ENCODE measurements at regions not wholly inside any gene's neighbourhood (a gene's known extent, or its start where the extent isn't known, plus 50 kb on each side); places are given as distances from the start of the nearest gene placed in this dataset.

DNA sequence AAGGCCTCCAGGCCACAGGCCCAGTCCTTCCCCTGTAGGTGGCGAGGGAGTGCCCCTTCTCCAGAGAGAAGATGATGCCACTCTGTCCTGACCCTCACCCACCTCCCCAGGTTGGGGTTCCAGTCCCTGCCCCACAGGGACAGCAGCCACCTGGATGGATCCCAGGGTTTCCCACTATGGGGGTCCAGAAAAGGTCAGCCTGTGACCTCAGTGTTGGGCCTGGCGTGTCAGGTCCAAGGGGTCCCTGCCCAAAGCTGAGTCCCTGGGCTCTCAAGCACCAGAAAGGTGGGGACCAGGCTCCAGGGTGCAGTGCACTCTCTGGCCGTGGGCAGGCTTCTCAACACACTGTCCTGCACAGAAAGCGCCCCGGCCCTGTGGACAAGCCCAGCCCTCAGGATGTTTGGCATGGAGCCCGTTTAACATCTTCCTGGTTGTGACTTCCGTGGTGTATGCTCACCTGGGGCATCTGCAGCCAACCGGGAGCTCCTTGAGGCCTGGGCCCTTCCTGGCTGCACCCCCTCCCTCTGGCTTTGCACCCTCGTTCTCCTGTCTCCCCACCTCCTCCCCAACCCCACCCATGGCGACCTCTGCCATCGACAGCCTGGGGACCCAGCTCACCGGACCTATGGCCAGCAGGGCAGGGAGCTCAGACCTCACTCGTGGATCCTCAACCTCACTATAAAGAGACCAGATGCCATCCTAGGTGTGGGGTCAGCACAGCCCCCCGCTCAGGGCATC lies 58.3 kb upstream of the PPP2R2D start:
- no peak for DNase-seq (ENCODE audit: low read depth in 1 of 2, low spot score in 1 of 2)

GRCh38 chr10:131843089-131843595 lies 57.7 kb upstream of the PPP2R2D start:
- DNase-seq (ENCODE audit: low read depth in 1 of 2, low spot score in 1 of 2): no peak

DNA sequence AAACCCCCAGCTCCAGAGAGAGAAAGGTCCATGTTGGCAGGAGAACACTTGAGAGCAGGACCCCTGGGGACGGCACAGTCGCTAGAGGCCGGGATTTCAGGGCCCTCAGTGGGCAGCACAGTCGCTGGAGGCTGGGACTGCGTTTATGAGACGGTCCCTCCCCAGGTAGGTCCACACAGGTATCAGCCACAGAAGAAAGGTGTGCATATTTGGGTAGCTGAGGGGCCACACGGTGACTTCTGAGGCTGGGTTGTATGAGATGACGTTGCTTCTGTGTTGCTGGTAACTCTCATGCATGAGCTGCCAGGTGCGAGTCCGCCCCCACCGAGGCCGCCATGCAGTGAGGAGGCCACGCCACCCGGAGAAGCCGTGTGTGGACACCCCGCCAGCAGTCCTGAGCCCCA lies 56.9 kb upstream of the PPP2R2D start:
- DNase-seq (ENCODE audit: low read depth in 1 of 2, low spot score in 1 of 2): no peak

DNA sequence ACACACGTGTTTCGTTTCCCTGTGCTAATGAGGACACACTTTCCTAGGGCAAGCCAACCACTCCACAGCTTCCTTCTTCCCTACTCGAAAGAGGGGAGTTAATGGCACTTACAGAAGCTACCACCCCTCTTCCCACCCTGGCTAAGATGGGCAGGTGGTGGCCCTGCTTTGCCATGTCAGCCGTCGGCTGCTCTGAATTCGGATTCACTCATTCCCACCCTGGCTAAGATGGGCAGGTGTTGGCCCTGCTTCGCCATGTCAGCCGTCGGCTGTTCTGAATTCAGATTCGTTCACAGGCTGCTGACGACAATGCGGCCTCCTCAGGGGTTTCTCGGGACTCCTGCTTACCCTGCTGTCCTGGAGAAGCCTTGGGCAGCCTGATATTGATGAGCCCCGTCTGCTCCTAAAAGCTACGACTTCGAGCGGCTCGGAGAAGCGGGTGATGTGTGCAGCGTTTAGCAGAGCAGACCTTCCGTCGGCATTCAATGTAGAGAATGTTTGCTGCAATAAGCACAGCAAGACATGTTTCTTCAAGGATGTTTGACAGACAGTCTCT lies 56.2 kb upstream of the PPP2R2D start:
- no peak for DNase-seq (ENCODE audit: low read depth in 1 of 2, low spot score in 1 of 2)

DNA sequence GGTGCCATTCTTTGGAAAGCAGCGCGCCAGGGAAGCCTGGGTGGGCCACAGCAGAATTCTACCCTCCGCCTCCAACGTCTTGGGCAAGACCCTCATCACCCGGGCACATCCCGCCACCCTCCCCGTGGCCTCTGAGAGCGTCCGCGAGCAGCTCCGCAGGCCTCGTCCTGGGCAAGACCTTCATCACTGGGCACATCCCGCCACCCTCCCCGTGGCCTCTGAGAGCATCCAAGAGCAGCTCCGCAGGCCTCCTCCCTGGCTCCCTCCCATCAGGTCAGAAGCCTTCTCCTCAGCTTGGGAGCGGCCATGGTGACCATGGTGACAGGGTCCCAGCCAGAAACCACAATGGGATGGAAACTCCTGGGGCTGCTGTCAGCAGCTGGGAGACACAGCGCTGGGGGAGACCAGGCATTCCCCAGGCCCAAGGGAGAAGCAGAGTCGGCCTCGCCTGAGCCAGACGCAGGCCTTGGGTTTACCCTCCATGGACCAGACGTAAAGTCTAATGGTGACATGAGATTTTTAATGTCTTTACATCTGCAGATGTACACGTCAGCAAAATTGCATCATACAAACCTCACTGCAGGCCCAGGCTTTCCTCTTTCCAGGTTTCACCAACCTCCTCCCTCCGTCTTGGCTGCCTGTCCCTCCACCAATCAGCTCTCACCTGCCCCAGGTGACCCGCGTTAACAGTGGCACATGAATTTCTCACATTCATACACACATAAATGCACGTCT lies 55.1 kb upstream of the PPP2R2D start:
- no peak for DNase-seq (ENCODE audit: low read depth in 1 of 2, low spot score in 1 of 2)

GRCh38 chr10:131846240-131847101 lies 54.3 kb upstream of the PPP2R2D start:
- no peak for DNase-seq (ENCODE audit: low read depth in 1 of 2, low spot score in 1 of 2)

DNA sequence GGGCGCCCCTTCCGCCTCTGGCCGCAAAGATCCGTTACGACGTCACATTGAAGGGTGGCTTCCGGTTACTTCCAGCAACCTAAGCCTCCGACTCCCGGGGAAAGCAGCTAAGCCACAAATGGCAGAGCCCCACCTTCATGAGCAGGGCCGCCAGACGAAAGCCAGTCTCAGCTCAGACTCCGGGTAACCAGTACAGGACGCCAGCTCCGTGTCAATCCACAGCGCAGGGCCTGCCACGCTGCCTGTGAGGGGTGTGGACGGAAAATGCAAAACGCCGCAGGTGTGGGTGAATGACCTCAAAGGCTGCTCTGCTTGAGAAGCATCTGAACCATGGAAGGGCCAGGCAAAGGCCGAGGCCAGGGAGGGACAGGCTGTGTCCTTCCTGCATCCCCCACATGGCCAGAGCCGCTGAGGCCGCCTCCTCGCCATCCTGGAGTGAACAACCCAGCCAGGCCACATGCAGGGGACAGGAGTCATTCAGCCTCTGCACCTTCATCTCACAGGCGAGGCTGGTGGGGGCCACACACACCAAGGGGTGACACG lies 53.5 kb upstream of the PPP2R2D start:
- no peak for DNase-seq (ENCODE audit: low read depth in 1 of 2, low spot score in 1 of 2)

GRCh38 chr10:131848296-131848695 lies 52.5 kb upstream of the PPP2R2D start:
- DNase-seq (ENCODE audit: low read depth in 1 of 2, low spot score in 1 of 2): no peak

DNA sequence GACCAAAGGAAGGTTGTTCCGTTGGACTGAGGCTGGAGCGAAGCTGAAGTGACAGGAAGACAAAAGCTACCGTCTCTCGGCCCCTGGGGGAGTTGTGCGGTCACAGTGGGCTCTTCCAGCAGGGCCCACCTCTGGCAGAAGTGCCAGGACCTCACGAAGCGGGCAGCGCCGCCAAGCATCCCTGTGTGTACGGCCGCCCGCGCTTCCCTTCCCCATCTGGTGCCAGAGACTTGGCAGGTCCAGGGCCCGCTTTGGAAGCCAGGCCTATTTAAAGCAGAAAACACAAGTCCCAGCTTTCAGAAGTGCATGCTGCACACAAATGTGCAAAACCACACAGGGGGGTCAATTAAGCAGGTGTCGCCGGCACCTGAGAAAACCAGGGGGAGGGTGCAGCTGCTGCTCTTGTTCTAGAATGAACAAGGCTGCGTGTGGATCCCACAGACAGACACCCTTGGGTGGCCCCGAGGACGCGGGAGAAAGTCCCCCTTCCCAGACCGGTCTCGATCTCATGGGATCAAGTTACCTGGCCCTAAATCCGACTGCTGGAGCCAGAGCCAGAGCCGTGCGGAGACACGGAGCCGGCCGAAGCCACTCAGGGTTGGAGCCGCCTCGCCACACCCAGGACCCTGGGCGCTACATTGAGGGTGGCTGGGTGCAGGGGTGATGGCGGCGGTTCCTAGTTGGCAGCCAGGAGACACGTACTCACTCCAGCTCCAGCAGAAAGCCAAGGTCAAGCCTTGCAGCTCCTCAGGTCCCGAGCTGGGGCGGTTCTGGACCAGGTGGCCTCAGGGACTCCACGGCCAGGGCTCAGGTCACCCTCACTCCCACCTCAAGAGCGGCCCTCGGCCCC lies 51.8 kb upstream of the PPP2R2D start:
- no peak for DNase-seq (ENCODE audit: low read depth in 1 of 2, low spot score in 1 of 2)

DNA sequence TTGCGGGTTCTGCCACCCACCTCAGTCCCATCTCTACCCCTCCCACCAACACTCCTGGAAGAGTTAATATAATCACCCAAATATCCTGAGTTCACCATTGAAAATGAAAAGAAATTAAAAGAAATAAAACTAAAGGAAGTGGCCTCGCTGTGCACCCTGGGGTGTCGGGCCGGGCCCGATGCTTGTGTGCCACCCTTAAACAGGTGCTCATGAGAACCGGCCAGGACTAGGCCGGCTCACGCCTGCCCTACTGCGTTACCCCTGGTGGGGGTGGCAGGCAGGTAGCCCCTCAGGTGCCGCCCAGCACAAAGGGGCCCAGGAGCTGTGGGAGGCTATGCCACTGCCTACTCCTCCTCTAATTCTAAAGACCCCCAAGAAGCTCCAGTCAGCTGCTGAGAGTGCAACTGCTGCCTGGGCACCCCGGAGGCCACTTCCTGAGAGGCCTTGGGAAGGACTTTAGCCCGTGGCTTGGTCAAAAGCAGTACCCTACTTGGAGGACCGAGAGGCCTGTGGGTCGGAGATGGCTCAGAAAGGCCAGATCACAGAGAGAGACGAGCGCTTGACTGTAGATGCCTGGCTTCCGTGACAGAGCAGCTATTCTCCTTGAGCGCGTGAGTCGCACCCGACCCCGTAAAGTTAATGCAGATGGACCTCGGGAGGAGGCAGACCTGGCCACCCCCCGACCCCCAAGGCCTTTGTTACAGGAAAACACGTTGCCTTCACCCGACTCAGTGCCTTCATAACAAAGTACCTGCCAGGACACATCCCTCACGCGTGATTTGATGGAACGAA lies 51.0 kb upstream of the PPP2R2D start:
- no peak for DNase-seq (ENCODE audit: low read depth in 1 of 2, low spot score in 1 of 2)

DNA sequence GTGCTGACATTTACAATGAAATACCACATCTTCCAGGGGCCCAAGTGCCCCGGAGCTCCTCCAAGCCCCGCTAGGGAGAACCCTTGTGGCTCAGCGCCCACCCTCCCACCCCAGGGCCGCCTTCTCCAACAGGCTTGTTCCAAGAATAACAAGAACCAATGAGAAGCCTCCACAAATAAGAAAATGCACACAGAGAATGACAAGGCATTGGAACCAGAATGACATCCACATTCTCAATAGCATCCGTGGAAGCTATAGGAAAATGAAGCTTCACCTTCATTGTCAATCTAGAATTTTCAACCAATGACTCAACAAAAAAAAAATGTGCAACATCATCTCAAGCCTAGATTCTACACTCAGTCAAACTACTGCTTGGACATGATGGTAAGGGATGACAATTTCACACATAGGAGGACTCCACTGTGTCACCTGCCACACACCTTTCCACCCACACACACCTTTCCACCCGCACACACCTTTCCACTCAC lies 50.4 kb upstream of the PPP2R2D start:
- DNase-seq (ENCODE audit: low read depth in 1 of 2, low spot score in 1 of 2): no peak

All from stimulated activated CD4-positive, alpha-beta T cell treated with anti-CD3 and anti-CD28 coated beads, Interleukin-15, amount 100 ng/mL, for 1 hour (primary cell).